ENCODE measurements at regions not wholly inside any gene's neighbourhood (a gene's known extent, or its start where the extent isn't known, plus 50 kb on each side); places are given as distances from the start of the nearest gene placed in this dataset.

GRCh38 chr9:108050894-108051293 is 561.3 kb upstream of the KLF4 start:
- Histone ChIP-seq H3K9me3 (ENCODE audit: control insufficient read depth, insufficient read depth, low read depth, low read length) (no peaks in the 10 kb centered on the region), H3K27ac (ENCODE audit: extremely low read depth, low read depth, low read length) (no peak overlapping the region), H3K4me1 (ENCODE audit: control insufficient read depth, insufficient read depth, low read length) (0 out of 2 replicates have a peak, but pooled peaks cover 3% of the 10 kb centered on the region), H3K36me3 (ENCODE audit: control insufficient read depth in 2 of 2, insufficient read depth in 1 of 2, low read length in 2 of 2) (no peaks in the 10 kb centered on the region), H3K4me3 (ENCODE audit: low read depth, low read length) (no peak overlapping the region)
- TF ChIP-seq ZBTB11 (tag by site-specific recombination; conservative IDR thresholded peaks at IDR 0.05; ENCODE audit: low read depth) = no peak
- TF ChIP-seq ZNF843 (tag by site-specific recombination; IDR thresholded peaks at IDR 0.05) = no peak
- TF ChIP-seq ZSCAN4 (tag by site-specific recombination; IDR thresholded peaks at IDR 0.05) = no peak
- TF ChIP-seq, protein P1, sequence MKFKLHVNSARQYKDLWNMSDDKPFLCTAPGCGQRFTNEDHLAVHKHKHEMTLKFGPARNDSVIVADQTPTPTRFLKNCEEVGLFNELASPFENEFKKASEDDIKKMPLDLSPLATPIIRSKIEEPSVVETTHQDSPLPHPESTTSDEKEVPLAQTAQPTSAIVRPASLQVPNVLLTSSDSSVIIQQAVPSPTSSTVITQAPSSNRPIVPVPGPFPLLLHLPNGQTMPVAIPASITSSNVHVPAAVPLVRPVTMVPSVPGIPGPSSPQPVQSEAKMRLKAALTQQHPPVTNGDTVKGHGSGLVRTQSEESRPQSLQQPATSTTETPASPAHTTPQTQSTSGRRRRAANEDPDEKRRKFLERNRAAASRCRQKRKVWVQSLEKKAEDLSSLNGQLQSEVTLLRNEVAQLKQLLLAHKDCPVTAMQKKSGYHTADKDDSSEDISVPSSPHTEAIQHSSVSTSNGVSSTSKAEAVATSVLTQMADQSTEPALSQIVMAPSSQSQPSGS (tag by site-specific recombination; IDR thresholded peaks at IDR 0.05; ENCODE audit: low read depth) = no peak
- no peak for TF ChIP-seq ZNF274 (IDR thresholded peaks at IDR 0.05; ENCODE audit: low read length)
- no peak for TF ChIP-seq ZNF274 (tag by site-specific recombination; IDR thresholded peaks at IDR 0.05; ENCODE audit: borderline replicate concordance)
- no peak for TF ChIP-seq ZNF23 (tag by site-specific recombination; IDR thresholded peaks at IDR 0.05; ENCODE audit: borderline replicate concordance)
- TF ChIP-seq ZNF544 (tag by site-specific recombination; IDR thresholded peaks at IDR 0.05) = no peak
- no peak for TF ChIP-seq ZNF768 (tag by site-specific recombination; IDR thresholded peaks at IDR 0.05)
- no peak for TF ChIP-seq ZNF169 (tag by site-specific recombination; IDR thresholded peaks at IDR 0.05)
- TF ChIP-seq ZNF621 (tag by site-specific recombination; IDR thresholded peaks at IDR 0.05) = no peak
- no peak for TF ChIP-seq BCL6B (tag by site-specific recombination; IDR thresholded peaks at IDR 0.05)
- TF ChIP-seq ZNF133 (tag by site-specific recombination; IDR thresholded peaks at IDR 0.05) = no peak
- no peak for TF ChIP-seq ZNF202 (tag by site-specific recombination; IDR thresholded peaks at IDR 0.05; ENCODE audit: borderline replicate concordance)
- TF ChIP-seq ZNF18 (tag by site-specific recombination; IDR thresholded peaks at IDR 0.05) = no peak
- no peak for TF ChIP-seq INSM2 (tag by site-specific recombination; IDR thresholded peaks at IDR 0.05)
- ChIA-PET POLR2A (no interaction called here), CTCF (interaction anchor here (0.8 kb wide), 1 partner anchor 105 kb away, joined by 3 read pairs; no protein-coding TSS in a partner anchor)
